ENCODE measurements at regions not wholly inside any gene's neighbourhood (a gene's known extent, or its start where the extent isn't known, plus 50 kb on each side); places are given as distances from the start of the nearest gene placed in this dataset.

DNA sequence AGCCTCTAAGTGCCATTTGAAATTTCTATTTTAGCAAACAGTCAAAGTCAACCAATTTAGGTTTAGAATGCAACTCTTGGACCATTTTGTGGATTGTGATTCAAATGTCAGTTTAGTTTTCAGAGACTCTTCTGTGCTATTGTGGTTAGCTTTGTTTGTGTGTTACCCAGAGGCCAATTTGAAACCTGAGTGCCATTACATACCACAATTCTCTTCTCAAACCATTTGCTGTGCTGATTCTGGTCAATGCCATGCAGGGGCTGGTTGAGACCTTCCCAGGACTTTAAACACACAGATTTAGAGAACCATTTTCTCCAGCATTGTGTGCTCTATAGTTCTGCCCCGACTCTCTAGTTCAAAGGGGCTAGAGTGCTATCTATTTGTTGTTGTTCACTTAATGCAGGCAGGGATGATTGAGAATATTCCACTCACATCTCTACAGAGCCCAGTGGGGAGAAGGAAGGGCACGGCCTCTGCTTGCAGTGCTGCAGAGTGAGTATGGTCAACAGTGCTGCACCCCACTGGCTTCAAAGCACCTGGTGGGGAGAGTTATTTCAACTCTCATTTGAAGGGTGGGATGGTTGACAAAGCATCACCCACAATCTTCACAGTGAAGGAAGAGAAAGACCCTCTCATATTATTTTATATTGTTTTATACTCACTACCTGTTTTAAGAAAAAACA lies 738.2 kb downstream of the COL12A1 start:
- TF ChIP-seq, protein P1, sequence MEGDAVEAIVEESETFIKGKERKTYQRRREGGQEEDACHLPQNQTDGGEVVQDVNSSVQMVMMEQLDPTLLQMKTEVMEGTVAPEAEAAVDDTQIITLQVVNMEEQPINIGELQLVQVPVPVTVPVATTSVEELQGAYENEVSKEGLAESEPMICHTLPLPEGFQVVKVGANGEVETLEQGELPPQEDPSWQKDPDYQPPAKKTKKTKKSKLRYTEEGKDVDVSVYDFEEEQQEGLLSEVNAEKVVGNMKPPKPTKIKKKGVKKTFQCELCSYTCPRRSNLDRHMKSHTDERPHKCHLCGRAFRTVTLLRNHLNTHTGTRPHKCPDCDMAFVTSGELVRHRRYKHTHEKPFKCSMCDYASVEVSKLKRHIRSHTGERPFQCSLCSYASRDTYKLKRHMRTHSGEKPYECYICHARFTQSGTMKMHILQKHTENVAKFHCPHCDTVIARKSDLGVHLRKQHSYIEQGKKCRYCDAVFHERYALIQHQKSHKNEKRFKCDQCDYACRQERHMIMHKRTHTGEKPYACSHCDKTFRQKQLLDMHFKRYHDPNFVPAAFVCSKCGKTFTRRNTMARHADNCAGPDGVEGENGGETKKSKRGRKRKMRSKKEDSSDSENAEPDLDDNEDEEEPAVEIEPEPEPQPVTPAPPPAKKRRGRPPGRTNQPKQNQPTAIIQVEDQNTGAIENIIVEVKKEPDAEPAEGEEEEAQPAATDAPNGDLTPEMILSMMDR (IDR thresholded peaks at IDR 0.05; ENCODE audit: insufficient read depth, low read depth, low read length) = no peak
- TF ChIP-seq EZH2 (IDR thresholded peaks at IDR 0.05; ENCODE audit: insufficient read depth, low read length) = no peak

All from astrocyte (in vitro differentiated cells and primary cell).